HepG2 (cell line): ENCODE measurements at regions not wholly inside any gene's neighbourhood (a gene's known extent, or its start where the extent isn't known, plus 50 kb on each side); places are given as distances from the start of the nearest gene placed in this dataset.

Experiments used
- ATAC-seq: fragments of 200-7000 bp; cut with Tn5 transposase; 3 replicates; pipeline ENCODE4 v1.9.1; 2020; ENCODE audit warnings: mild to moderate bottlenecking, moderate library complexity
- BruUV-seq: library from RNA; stranded (reverse); fragments of 400-500 nt; replicated peaks from 2 replicates; lab custom pipeline; 2021; lab: Mats Ljungman, UMichigan
- CTCF ChIA-PET: fragments of 300-600 bp; formaldehyde crosslinking; extraction: SDS; loops from one replicate; lab custom pipeline; 2021; ENCODE audit warnings: low total read pairs, inconsistent platforms, low intra/inter-chr PET ratio; lab: Yijun Ruan, JAX
- POLR2A ChIA-PET: fragments of 350-600 bp; sonication (Branson Sonifier 250); formaldehyde crosslinking; loops from one replicate; lab custom pipeline; 2020; ENCODE audit warnings: antibody characterized with exemption, inconsistent platforms; lab: Yijun Ruan, JAX
- DNase-seq: peaks from one replicate; pipeline ENCODE4 v3.0.0-alpha.2; 2015; ENCODE audit warnings: low spot score
- FAIRE-seq: peaks from 3 replicates; lab custom pipeline; 2011; peaks lifted over from hg19 to GRCh38; lab: Jason Lieb, UNC
- H2AFZ ChIP-seq: one replicate; pipeline ENCODE4 v1.6.1; 2011; ENCODE audit warnings: low read length, inconsistent platforms
- H3K27ac ChIP-seq: fragments of 300-600 bp; 3 replicates; pipeline ENCODE4 v1.8.0; 2011; ENCODE audit warnings: mixed run types, mild to moderate bottlenecking, mixed read lengths, low read length, inconsistent platforms; ENCODE audit not compliant: insufficient read depth; ENCODE audit errors: extremely low read length
- H3K27me3 ChIP-seq, 2 experiments: fragments of 200-600 bp in 1 of 2; 2 replicates in 1 of 2; 3 replicates in 1 of 2; pipeline versions ENCODE4 v1.6.0 to v1.8.0; 2011; ENCODE audit warnings: low read length in 2 of 2, mild to moderate bottlenecking in 2 of 2, moderate library complexity in 2 of 2, inconsistent platforms in 1 of 2; ENCODE audit not compliant: insufficient read depth in 2 of 2, control insufficient read depth in 1 of 2
- H3K36me3 ChIP-seq, 2 experiments: fragments of 200-600 bp in 1 of 2; replicated peaks in 1 of 2; 2 replicates in 1 of 2; 3 replicates in 1 of 2; pipeline versions ENCODE4 v1.5.1 to v1.8.0; 2011; ENCODE audit warnings: low read length in 2 of 2, inconsistent platforms in 1 of 2; ENCODE audit not compliant: insufficient read depth in 2 of 2, control insufficient read depth in 1 of 2
- H3K4me1 ChIP-seq: 2 replicates; pipeline ENCODE4 v1.5.1; 2012; ENCODE audit warnings: low read length, inconsistent platforms; ENCODE audit not compliant: insufficient read depth
- H3K4me2 ChIP-seq: 2 replicates; pipeline ENCODE4 v1.6.0; 2011; ENCODE audit warnings: low read depth, low read length, inconsistent platforms
- H3K4me3 ChIP-seq, 3 experiments: fragments of 200-600 bp in 1 of 3; sonication (generic), shearing (Covaris generic) in 1 of 3; replicated peaks in 1 of 3; 2 replicates each; pipeline ENCODE4 v1.5.1; 2011 to 2016; ENCODE audit warnings: low read length in 3 of 3, inconsistent platforms in 2 of 3, low read depth in 2 of 3, mild to moderate bottlenecking in 2 of 3, control low read depth in 1 of 3, mixed read lengths in 1 of 3; ENCODE audit not compliant: insufficient read depth in 1 of 3
- H3K79me2 ChIP-seq: one replicate; pipeline ENCODE4 v1.6.1; 2011; ENCODE audit warnings: low read length, inconsistent platforms; ENCODE audit not compliant: insufficient read depth
- H3K9ac ChIP-seq: 2 replicates; pipeline ENCODE4 v1.6.0; 2011; ENCODE audit warnings: mild to moderate bottlenecking, low read depth, low read length, inconsistent platforms; ENCODE audit not compliant: insufficient read depth
- H3K9me3 ChIP-seq: 2 replicates; pipeline ENCODE4 v1.5.1; 2012; ENCODE audit warnings: mild to moderate bottlenecking, low read length
- H4K20me1 ChIP-seq: 2 replicates; pipeline ENCODE4 v1.6.0; 2011; ENCODE audit warnings: inconsistent platforms, mild to moderate bottlenecking, low read length, moderate library complexity; ENCODE audit not compliant: insufficient read depth
- AHDC1 ChIP-seq: sonication (generic); formaldehyde crosslinking; IDR thresholded peaks from 2 replicates; pipeline ENCODE4 v1.5.1; 2020; ENCODE audit warnings: mild to moderate bottlenecking, missing genetic modification reagents, borderline replicate concordance
- PRDM15 ChIP-seq: sonication (generic); formaldehyde crosslinking; IDR thresholded peaks from 2 replicates; pipeline ENCODE4 v1.4.0; 2020; ENCODE audit warnings: missing genetic modification reagents
- ZNF143 ChIP-seq: sonication (generic); formaldehyde crosslinking; IDR thresholded peaks from 2 replicates; pipeline ENCODE4 v1.4.0; 2020; ENCODE audit warnings: missing genetic modification reagents
- ZNF282 ChIP-seq: fragments of 450-650 bp; IDR thresholded peaks from 2 replicates; pipeline ENCODE4 v1.6.1; 2018; ENCODE audit not compliant: partially characterized antibody
- ZNF530 ChIP-seq: sonication (generic); formaldehyde crosslinking; IDR thresholded peaks from 2 replicates; pipeline ENCODE4 v1.5.0; 2020; ENCODE audit warnings: low read depth, mild to moderate bottlenecking, missing genetic modification reagents
- WGBS: methylation state at CpG from one replicate; pipeline ENCODE4 v1.1.6; 2017; ENCODE audit warnings: low lambda C conversion rate; 5-methylcytosine and 5-hydroxymethylcytosine counted together
- in situ Hi-C: cut with HindIII; loops from 2 replicates; pipeline ENCODE4 v1.10.0; 2017; ENCODE audit warnings: low pct_unique_long_range_greater_than_20kb; ENCODE audit not compliant: extremely low pct_ligation_motif_present
- intact Hi-C: fragments of 100-400 bp; cut with micrococcal nuclease; formaldehyde crosslinking; loops from one replicate; pipeline ENCODE4 v1.10.0; 2022; ENCODE audit not compliant: unreplicated experiment

GRCh38 chr11:64445651-64446050 lies 86.7 kb downstream of the RPS6KA4 start (continued):
- TF ChIP-seq AHDC1 (CRISPR knock-in tag) (no peak), ZNF282 (no peak)

- ChIA-PET CTCF (interaction anchor here (1.7 to 2.2 kb wide), 2 partner anchors 205 to 240 kb away, joined by 4 to 13 read pairs; no protein-coding TSS in a partner anchor), POLR2A (interaction anchor here (0.6 kb wide), 1 partner anchor 368 kb away, joined by 3 read pairs; no protein-coding TSS in a partner anchor)
- DNase-seq: no peak
- Histone ChIP-seq H3K9ac (no peak overlapping the region), H3K27me3 (peaks cover 2 to 52% of the 10 kb centered on the region in 2 experiments; a peak in 3 of 5 replicates), H3K36me3 (no peaks in the 10 kb centered on the region), H3K9me3 (no peaks in the 10 kb centered on the region), H3K27ac (no peak overlapping the region), H4K20me1 (no peaks in the 10 kb centered on the region), H3K4me1 (peaks cover 17% of the 10 kb centered on the region), H2AFZ (no peak overlapping the region), H3K4me2 (no peak overlapping the region), H3K4me3 (no peak overlapping the region), H3K79me2 (no peaks in the 10 kb centered on the region)
- BruUV-seq: no TSS peak
- TF ChIP-seq ZNF143 (CRISPR knock-in tag) (no peak), PRDM15 (CRISPR knock-in tag) (peak; percentile 79; the same call in 1 of the 2 replicates), ZNF530 (CRISPR knock-in tag) (no peak)
- FAIRE-seq: no peak
- ATAC-seq: no peak
- intact Hi-C loops (loop anchor here (5.0 kb wide), 1 partner anchor 204 kb away; no protein-coding TSS in a partner anchor), in situ Hi-C loops (loop anchor here (10.0 kb wide), 1 partner anchor 207 kb away; no protein-coding TSS in a partner anchor)
- 18% methylated on average over 11 of the region's 17 CpGs for WGBS
Measured at GRCh38 chr11:64447831-64448598, 89.1 kb downstream of the RPS6KA4 start.
